Activated CD4-positive, alpha-beta T cell treated with anti-CD3 and anti-CD28 coated beads, Interleukin-2, Interleukin-4, amounts not matched to agents 100 ng/mL and 50 ng/mL, durations not matched to agents 16 hours and 8 hours (primary cell): ENCODE measurements at regions not wholly inside any gene's neighbourhood (a gene's known extent, or its start where the extent isn't known, plus 50 kb on each side); places are given as distances from the start of the nearest gene placed in this dataset.
"Not testable (repeated sequence)": the region's sequence is repeated elsewhere in the genome, so short reads cannot be mapped to it uniquely, and the experiment has no call there.

Source experiments
- DNase-seq: peaks from one replicate; pipeline ENCODE4 v3.0.0-alpha.2; 2020; ENCODE audit warnings: low spot score

- DNase-seq = no peak
These were observed 163.0 kb downstream of the BRMS1L start for GRCh38 chr14:35988972-35989690.

DNA sequence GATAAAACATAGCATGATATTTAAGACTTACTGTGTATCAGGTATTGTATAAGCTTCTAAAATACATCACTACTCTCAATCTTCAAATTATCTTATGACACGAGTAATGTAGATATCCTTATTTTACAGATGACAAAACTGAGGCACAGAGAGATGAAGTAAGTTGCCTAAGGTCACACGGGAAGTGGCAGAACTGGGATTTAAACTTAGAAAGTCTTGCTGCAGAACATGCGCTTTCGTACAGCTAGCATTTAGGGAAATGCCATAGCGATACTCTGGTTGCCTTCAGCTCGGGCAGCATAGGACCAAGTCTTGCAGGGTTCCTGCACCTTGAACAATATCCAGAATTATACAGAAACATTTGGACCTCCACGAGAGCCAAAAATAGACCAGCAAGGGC is 162.4 kb downstream of the BRMS1L start:
- DNase-seq = no peak

DNA sequence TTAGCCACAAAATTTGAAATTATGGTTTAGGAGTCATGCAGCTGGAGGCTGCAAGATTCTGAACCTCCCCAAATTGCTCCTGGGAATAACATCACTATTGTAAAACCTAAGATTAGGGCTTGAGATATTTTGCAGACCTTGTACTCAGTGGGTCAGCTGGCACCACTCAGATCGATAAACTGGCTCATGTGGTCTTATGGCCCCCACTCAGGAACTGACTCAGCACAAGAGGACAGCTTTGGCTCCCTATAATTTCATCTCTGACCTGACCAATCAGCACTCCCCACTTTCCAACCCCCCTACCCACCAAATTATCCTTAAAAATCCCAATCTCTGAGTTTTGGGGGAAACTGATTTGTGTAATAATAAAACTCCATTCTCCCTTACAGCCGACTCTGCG is 161.6 kb downstream of the BRMS1L start:
- no peak for DNase-seq

- DNase-seq = no peak
These were observed 160.1 kb downstream of the BRMS1L start for GRCh38 chr14:35986219-35986573.

DNA sequence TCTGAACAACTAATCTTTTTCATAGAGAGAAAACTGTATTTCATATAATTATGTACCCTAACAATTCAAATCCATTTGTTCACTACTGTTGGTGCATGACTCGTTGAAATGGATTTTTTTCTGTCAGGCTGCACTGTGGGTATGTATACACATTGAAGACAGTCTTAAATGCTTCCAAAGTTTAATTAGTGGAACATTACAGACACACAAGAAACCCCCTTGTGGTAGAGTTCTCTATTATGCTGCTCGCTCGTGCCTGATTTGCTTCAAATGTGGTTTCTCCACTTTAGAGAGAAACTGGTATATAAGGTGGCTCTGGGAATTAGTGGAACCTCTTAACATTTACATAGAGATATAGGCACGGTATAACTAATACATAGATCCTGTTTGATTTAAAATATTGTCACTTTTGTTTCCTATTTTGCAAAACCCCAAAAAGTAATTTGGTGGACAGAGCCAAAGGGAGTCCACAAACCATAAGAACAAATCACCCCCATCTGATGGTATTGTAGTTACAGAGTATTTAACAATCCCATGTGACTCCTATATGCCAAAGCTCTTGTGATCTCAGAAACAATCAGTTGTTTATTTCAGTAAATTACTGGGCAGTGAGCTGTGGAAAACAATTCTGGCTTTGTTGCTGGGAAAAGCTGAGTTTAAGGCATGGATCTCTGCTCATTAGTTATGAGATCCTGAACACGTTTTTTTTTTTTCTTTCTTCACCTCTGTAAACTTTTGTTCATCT is 159.5 kb downstream of the BRMS1L start:
- DNase-seq = no peak

- no peak for DNase-seq
These were observed 153.4 kb downstream of the BRMS1L start for GRCh38 chr14:35979531-35979930.

GRCh38 chr14:35978561-35978960 is 152.4 kb downstream of the BRMS1L start:
- no peak for DNase-seq

- no peak for DNase-seq
These were observed 149.7 kb downstream of the BRMS1L start for GRCh38 chr14:35975814-35976213.

DNA sequence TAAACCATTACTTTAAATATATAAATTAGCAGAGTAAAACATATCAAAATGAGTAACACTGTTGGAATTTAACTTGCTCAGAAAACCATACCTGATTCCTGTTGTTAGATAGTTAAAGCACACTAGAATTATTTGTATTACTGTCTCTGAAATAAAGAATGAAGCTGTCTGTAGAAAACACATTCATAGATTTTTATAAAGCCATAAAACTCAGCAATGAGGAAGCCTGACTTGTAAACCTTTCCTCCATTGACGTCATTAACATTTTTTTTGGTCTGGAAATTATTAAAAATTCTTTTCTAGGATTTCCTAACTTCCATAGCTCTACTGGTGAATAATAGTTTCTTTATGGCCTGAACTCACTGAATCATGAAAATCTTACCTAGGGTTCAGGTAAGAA is 147.6 kb downstream of the BRMS1L start:
- DNase-seq = no peak

- DNase-seq = no peak
These were observed 146.0 kb downstream of the BRMS1L start for GRCh38 chr14:35971965-35972630.

- no peak for DNase-seq
These were observed 143.2 kb downstream of the BRMS1L start for GRCh38 chr14:35969310-35969709.

GRCh38 chr14:35965400-35965799 is 139.3 kb downstream of the BRMS1L start:
- no peak for DNase-seq

- DNase-seq = no peak
These were observed 138.7 kb downstream of the BRMS1L start for GRCh38 chr14:35964697-35965286.

DNA sequence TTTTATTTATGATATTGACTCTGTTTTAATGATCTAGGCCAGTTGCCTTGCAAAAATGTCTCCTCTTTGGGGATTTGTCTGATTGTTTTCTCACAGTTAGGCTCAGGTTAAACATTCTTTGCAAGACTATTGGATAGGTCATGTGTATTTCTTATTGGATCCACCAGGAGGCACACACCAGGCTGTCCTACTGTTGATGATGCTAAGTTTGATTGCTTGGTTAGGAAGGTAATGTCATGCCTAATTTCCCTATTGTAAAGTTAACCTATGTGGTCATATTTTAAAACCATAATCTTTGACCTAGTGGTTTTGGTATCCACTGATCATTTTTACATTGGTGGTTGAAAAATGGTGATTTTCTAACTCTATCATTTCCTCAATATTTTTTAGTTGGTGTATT is 137.1 kb downstream of the BRMS1L start:
- DNase-seq = peak; percentile 22

GRCh38 chr14:35961697-35962274 is 135.6 kb downstream of the BRMS1L start:
- no peak for DNase-seq

GRCh38 chr14:35959835-35960234 is 133.7 kb downstream of the BRMS1L start:
- DNase-seq = no peak

DNA sequence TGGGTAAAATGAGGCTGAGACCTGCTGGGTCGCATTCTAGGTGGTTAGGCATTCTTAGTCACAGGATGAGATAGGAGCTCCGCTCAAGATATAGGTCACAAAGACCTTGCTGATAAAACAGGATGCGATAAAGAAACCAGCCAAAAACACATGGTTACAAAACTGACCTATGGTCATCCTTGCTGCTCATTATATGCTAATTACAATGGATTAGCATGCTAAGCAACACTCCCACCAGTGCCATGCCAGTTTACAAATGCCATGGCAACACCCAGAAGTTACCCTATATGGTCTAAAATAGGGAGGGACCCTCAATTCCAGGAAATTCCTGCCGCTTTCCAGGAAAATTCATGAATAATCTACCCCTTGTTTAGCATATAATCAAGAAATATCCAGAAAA is 132.4 kb downstream of the BRMS1L start:
- DNase-seq = no peak

- no peak for DNase-seq
These were observed 130.4 kb downstream of the BRMS1L start for GRCh38 chr14:35956376-35957085.

DNA sequence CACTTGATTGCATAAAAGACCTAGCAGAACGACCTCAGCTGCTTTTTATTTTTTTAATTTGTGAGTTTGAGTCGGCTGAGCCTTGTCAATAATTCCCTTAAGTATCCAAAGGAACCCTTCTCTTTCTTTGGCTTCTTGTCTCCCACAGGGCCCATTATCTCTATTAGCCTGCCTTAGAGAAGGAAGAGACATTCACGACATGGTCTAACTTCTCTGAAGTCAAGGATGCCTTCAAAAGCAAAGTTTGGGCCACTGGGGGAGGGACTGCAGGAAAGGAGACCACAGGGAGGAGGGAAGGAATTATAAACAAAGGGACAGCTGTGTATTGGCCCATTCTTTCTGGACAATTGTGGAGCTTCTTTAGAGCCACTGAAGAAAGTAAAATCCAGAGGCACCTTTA is 126.4 kb downstream of the BRMS1L start:
- no peak for DNase-seq

- no peak for DNase-seq
These were observed 123.9 kb downstream of the BRMS1L start for GRCh38 chr14:35949920-35950513.

- DNase-seq = not testable (repeated sequence)
These were observed 121.8 kb downstream of the BRMS1L start for GRCh38 chr14:35947983-35948382.
